CD4-positive, alpha-beta T cell (primary cell): ENCODE measurements at regions not wholly inside any gene's neighbourhood (a gene's known extent, or its start where the extent isn't known, plus 50 kb on each side); places are given as distances from the start of the nearest gene placed in this dataset.
A peak's percentile ranks its signal among the peaks of the same experiment; 100 is the strongest.

Experiments used
- ATAC-seq: fragments of 200-7000 bp; cut with Tn5 transposase; one replicate; pipeline ENCODE4 v1.10.0; 2022; ENCODE audit warnings: mild to moderate bottlenecking; ENCODE audit not compliant: poor library complexity
- CTCF ChIA-PET: fragments of 350-600 bp; sonication (Branson Sonifier 250); formaldehyde crosslinking; loops from one replicate; lab custom pipeline; 2021; ENCODE audit warnings: antibody characterized with exemption, inconsistent platforms; lab: Charles Lee
- POLR2A ChIA-PET: fragments of 350-600 bp; sonication (Branson Sonifier 250); formaldehyde crosslinking; loops from one replicate; lab custom pipeline; 2021; ENCODE audit warnings: antibody characterized with exemption, inconsistent platforms; lab: Charles Lee
- DNase-seq, 14 experiments: peaks; one replicate each; pipeline ENCODE4 v3.0.0-alpha.2; 2013 to 2020; ENCODE audit warnings: mixed read lengths in 2 of 14
- H3K27ac ChIP-seq, 2 donors: one replicate each; pipeline versions ENCODE4 v1.5.1 to v1.7.0; 2013; ENCODE audit warnings: low read length in 2 of 2, low read depth in 1 of 2, mild to moderate bottlenecking in 1 of 2
- H3K27me3 ChIP-seq, 2 experiments: 1 replicate in 1 of 2; 2 replicates in 1 of 2; pipeline versions ENCODE4 v1.6.1 to v1.7.0; 2013; ENCODE audit warnings: low read length in 2 of 2, control low read depth in 1 of 2, mild to moderate bottlenecking in 1 of 2, moderate library complexity in 1 of 2; ENCODE audit not compliant: insufficient read depth in 2 of 2, control insufficient read depth in 1 of 2
- H3K36me3 ChIP-seq: one replicate; pipeline ENCODE4 v1.6.1; 2013; ENCODE audit warnings: low read length, control low read depth; ENCODE audit not compliant: insufficient read depth
- H3K4me1 ChIP-seq: one replicate; pipeline ENCODE4 v1.6.1; 2013; ENCODE audit warnings: low read length, control low read depth; ENCODE audit not compliant: insufficient read depth
- H3K4me3 ChIP-seq: one replicate; pipeline ENCODE4 v1.5.1; 2013; ENCODE audit warnings: mild to moderate bottlenecking, low read length, moderate library complexity
- H3K9me3 ChIP-seq, 2 experiments: 1 replicate in 1 of 2; 2 replicates in 1 of 2; pipeline versions ENCODE4 v1.6.1 to v1.7.0; 2013; ENCODE audit warnings: low read length in 2 of 2, mild to moderate bottlenecking in 2 of 2, control low read depth in 1 of 2, moderate library complexity in 1 of 2; ENCODE audit not compliant: control insufficient read depth in 1 of 2, insufficient read depth in 1 of 2
- H3K27ac Mint-ChIP-seq: one replicate; pipeline ENCODE4 v1.8.0; 2020; ENCODE audit warnings: mixed read lengths
- H3K27me3 Mint-ChIP-seq: one replicate; pipeline ENCODE4 v1.8.0; 2021; ENCODE audit warnings: mixed read lengths
- H3K36me3 Mint-ChIP-seq: one replicate; pipeline ENCODE4 v1.8.0; 2021; ENCODE audit warnings: low read depth, mixed read lengths
- H3K4me1 Mint-ChIP-seq: one replicate; pipeline ENCODE4 v1.8.0; 2021; ENCODE audit warnings: low read depth, mixed read lengths
- H3K4me3 Mint-ChIP-seq: one replicate; pipeline ENCODE4 v1.8.0; 2020; ENCODE audit warnings: mild to moderate bottlenecking, mixed read lengths
- H3K9me3 Mint-ChIP-seq: one replicate; pipeline ENCODE4 v1.8.0; 2020; ENCODE audit warnings: mixed read lengths
- intact Hi-C, 2 experiments: fragments of 100-400 bp; cut with DNase I in 1 of 2; cut with micrococcal nuclease in 1 of 2; formaldehyde crosslinking; loops; one replicate each; pipeline versions ENCODE4 v1.15.1 to v1.9.0; 2023 to 2025; cut with DNase I, micrococcal nuclease
- TF ChIP-seq, protein P1 (sequence below): fragments of 200-600 bp; IDR thresholded peaks from one replicate; pipeline ENCODE4 v1.8.0; 2022; ENCODE audit warnings: antibody characterized with exemption, mild to moderate bottlenecking

GRCh38 chr18:67268530-67268929 lies 248.0 kb downstream of the DSEL start:
- no peak for DNase-seq
- CTCF ChIA-PET: no interaction called here

DNA sequence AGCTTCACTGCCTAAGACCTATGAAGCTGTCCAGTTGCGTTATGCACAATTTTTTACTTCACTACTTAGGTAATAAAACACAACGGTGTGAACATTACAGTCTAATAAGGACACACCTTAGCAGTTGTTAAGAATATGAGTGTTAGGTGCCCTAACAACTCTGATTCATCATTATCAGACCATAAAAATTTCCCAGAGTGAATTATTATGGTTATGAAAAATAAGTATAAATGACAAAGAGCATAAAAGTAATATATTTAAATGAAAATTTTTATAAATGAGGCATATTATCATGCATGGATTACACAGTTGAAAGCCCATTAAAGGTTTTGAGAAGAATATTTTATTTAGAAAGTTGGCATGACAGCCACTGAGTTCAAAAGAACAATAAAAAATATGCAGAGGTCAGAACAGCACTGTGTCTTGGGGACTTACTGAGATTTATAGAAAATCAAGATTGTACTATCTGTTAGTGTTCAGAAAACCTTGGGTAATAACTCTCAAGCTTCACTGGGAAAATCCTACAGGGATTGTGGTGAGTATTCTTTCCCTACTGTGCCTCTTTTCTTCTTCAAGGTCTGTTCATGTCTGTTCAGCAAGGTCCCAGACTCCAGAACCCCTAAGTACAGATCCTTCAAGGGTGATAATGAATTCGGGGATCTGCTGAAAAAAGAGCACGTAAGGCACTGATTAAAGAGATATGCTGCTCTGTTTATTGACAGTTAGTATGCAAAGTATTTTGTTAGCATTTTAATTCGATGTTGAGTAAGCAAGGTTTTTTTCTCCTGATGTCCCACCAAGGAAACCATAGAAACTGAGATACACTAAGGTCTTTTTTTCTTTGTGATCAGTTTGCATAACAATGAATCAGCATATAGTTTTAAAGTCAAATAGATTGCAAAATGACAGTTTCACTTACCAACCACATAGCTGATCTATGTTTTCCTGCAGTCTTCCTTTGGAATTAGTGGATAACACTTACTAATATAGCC lies 250.0 kb downstream of the DSEL start:
- DNase-seq (no peak), ATAC-seq (no peak)
- Histone ChIP-seq H3K27ac (no peak overlapping the region), H3K4me1 (peaks cover 7% of the 10 kb centered on the region), H3K36me3 (no peaks in the 10 kb centered on the region), H3K4me3 (no peak overlapping the region), H3K27me3 (no peaks in the 10 kb centered on the region), H3K9me3 (no peaks in the 10 kb centered on the region)
- H3K27me3 Mint-ChIP-seq: peaks cover under 1% of the 10 kb centered on the region
- intact Hi-C loops: no loop called here
- ChIA-PET POLR2A (interaction anchor here (0.7 kb wide), 1 partner anchor 23 kb away, joined by 3 read pairs; no protein-coding TSS in a partner anchor), CTCF (no interaction called here)
- H3K27ac Mint-ChIP-seq: no peak overlapping the region
- H3K36me3 Mint-ChIP-seq: no peaks in the 10 kb centered on the region
- peaks cover 35% of the 10 kb centered on the region for H3K4me1 Mint-ChIP-seq
- no peak overlapping the region for H3K4me3 Mint-ChIP-seq
- no peaks in the 10 kb centered on the region for H3K9me3 Mint-ChIP-seq
- TF ChIP-seq, protein P1, sequence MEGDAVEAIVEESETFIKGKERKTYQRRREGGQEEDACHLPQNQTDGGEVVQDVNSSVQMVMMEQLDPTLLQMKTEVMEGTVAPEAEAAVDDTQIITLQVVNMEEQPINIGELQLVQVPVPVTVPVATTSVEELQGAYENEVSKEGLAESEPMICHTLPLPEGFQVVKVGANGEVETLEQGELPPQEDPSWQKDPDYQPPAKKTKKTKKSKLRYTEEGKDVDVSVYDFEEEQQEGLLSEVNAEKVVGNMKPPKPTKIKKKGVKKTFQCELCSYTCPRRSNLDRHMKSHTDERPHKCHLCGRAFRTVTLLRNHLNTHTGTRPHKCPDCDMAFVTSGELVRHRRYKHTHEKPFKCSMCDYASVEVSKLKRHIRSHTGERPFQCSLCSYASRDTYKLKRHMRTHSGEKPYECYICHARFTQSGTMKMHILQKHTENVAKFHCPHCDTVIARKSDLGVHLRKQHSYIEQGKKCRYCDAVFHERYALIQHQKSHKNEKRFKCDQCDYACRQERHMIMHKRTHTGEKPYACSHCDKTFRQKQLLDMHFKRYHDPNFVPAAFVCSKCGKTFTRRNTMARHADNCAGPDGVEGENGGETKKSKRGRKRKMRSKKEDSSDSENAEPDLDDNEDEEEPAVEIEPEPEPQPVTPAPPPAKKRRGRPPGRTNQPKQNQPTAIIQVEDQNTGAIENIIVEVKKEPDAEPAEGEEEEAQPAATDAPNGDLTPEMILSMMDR: no peak

More at GRCh38 chr18:67268530-67268929, 248.0 kb downstream of the DSEL start:
- Histone ChIP-seq H3K9me3 (no peaks in the 10 kb centered on the region), H3K4me1 (peaks cover 7% of the 10 kb centered on the region), H3K27me3 (no peaks in the 10 kb centered on the region), H3K27ac (no peak overlapping the region), H3K4me3 (no peak overlapping the region), H3K36me3 (no peaks in the 10 kb centered on the region)
- intact Hi-C loops: no loop called here
- H3K4me3 Mint-ChIP-seq: no peak overlapping the region
- TF ChIP-seq, protein P1: no peak
- POLR2A ChIA-PET: no interaction called here
- ATAC-seq: no peak
- H3K9me3 Mint-ChIP-seq: no peaks in the 10 kb centered on the region
- H3K4me1 Mint-ChIP-seq: peaks cover 32% of the 10 kb centered on the region
- no peak overlapping the region for H3K27ac Mint-ChIP-seq
- H3K27me3 Mint-ChIP-seq: peaks cover 6% of the 10 kb centered on the region
- H3K36me3 Mint-ChIP-seq: no peaks in the 10 kb centered on the region

GRCh38 chr18:67265464-67266245 lies 250.9 kb downstream of the DSEL start:
- peak overlapping the region; percentile 16 for H3K4me3 Mint-ChIP-seq
- intact Hi-C loops: no loop called here
- DNase-seq (peak in 3 of 14 experiments; percentile 29 to 65 (median 53)), ATAC-seq (peak; percentile 64)
- peaks cover 35% of the 10 kb centered on the region for H3K4me1 Mint-ChIP-seq
- H3K27ac Mint-ChIP-seq: no peak overlapping the region
- no peaks in the 10 kb centered on the region for H3K27me3 Mint-ChIP-seq
- no peak overlapping the region for H3K27ac ChIP-seq
- peaks cover 7% of the 10 kb centered on the region for H3K4me1 ChIP-seq
- H3K36me3 Mint-ChIP-seq: no peaks in the 10 kb centered on the region
- ChIA-PET CTCF (no interaction called here), POLR2A (interaction anchor here (0.7 kb wide), 1 partner anchor 22 kb away, joined by 3 read pairs; no protein-coding TSS in a partner anchor)
- H3K4me3 ChIP-seq: no peak overlapping the region
- H3K9me3 ChIP-seq: no peaks in the 10 kb centered on the region
- no peaks in the 10 kb centered on the region for H3K27me3 ChIP-seq
- H3K9me3 Mint-ChIP-seq: no peaks in the 10 kb centered on the region
- no peaks in the 10 kb centered on the region for H3K36me3 ChIP-seq
- TF ChIP-seq, protein P1: no peak
